ENCODE measurements at regions not wholly inside any gene's neighbourhood (a gene's known extent, or its start where the extent isn't known, plus 50 kb on each side); places are given as distances from the start of the nearest gene placed in this dataset.

GRCh38 chr14:29215853-29216252 is 449.3 kb downstream of the FOXG1 start:
- DNase-seq (ENCODE audit: low read depth in 1 of 2, low spot score in 1 of 2) = no peak
- no peak for FAIRE-seq
- ATAC-seq = no peak
- ChIA-PET POLR2A (no interaction called here), CTCF (interaction anchor here (0.5 kb wide), 1 partner anchor 149 kb away, joined by 5 read pairs; no protein-coding TSS in a partner anchor)
- Histone ChIP-seq H3K9me3 (no peaks in the 10 kb centered on the region), H3K4me1 (no peaks in the 10 kb centered on the region), H3K4me2 (no peak overlapping the region), H3K27ac (no peak overlapping the region), H3K4me3 (no peak overlapping the region)
- TF ChIP-seq CBX2 (IDR thresholded peaks at IDR 0.05; ENCODE audit: borderline replicate concordance, low read depth) = no peak
- TF ChIP-seq CTCF (IDR thresholded peaks at IDR 0.05) = no peak
- TF ChIP-seq FOSL2 (IDR thresholded peaks at IDR 0.05) = no peak
- TF ChIP-seq FOSL2 (CRISPR knock-in tag; IDR thresholded peaks at IDR 0.05) = peak; percentile 62
- WGBS (ENCODE audit: missing lambda C conversion rate) = 63% methylated on average over 3 of the region's 3 CpGs

- no peaks in the 10 kb centered on the region for H3K9me3 ChIP-seq
- ChIA-PET CTCF (interaction anchor here (0.6 kb wide), 1 partner anchor 351 kb away, joined by 3 read pairs; no protein-coding TSS in a partner anchor), POLR2A (no interaction called here)
- no peak overlapping the region for H3K4me3 ChIP-seq
- H3K27ac ChIP-seq = no peak overlapping the region
- TF ChIP-seq HDAC2 (IDR thresholded peaks at IDR 0.05) (no peak), MAFK (IDR thresholded peaks at IDR 0.05; ENCODE audit: partially characterized antibody) (no peak), EP300 (IDR thresholded peaks at IDR 0.05) (no peak)
- FAIRE-seq (no peak), ATAC-seq (no peak), DNase-seq (ENCODE audit: low read depth in 1 of 2, low spot score in 1 of 2) (no peak)
- 23% methylated on average over 9 of the region's 9 CpGs for WGBS (ENCODE audit: missing lambda C conversion rate)
- no peaks in the 10 kb centered on the region for H3K4me1 ChIP-seq
- H3K4me2 ChIP-seq = no peak overlapping the region
These were observed 450.0 kb downstream of the FOXG1 start for GRCh38 chr14:29216268-29217232.

- no peak for FAIRE-seq
- no peaks in the 10 kb centered on the region for H3K4me1 ChIP-seq
- no peak overlapping the region for H3K4me3 ChIP-seq
- ChIA-PET CTCF (interaction anchor here (0.5 kb wide), 1 partner anchor 195 kb away, joined by 5 read pairs; no protein-coding TSS in a partner anchor), POLR2A (no interaction called here)
- 13% methylated on average over 5 of the region's 5 CpGs for WGBS (ENCODE audit: missing lambda C conversion rate)
- TF ChIP-seq USF2 (IDR thresholded peaks at IDR 0.05) (no peak), RARB (CRISPR knock-in tag; IDR thresholded peaks at IDR 0.05) (no peak)
- DNase-seq (ENCODE audit: low read depth in 1 of 2, low spot score in 1 of 2) = no peak
- no peak overlapping the region for H3K4me2 ChIP-seq
- no peak overlapping the region for H3K27ac ChIP-seq
- H3K9me3 ChIP-seq = no peaks in the 10 kb centered on the region
- no peak for ATAC-seq
These were observed 451.3 kb downstream of the FOXG1 start for GRCh38 chr14:29217813-29218450.

- FAIRE-seq (no peak), DNase-seq (ENCODE audit: low read depth in 1 of 2, low spot score in 1 of 2) (no peak), ATAC-seq (no peak)
- Histone ChIP-seq H3K27ac (no peak overlapping the region), H3K4me1 (no peaks in the 10 kb centered on the region), H3K4me3 (no peak overlapping the region), H3K9me3 (no peaks in the 10 kb centered on the region), H3K4me2 (no peak overlapping the region)
- ChIA-PET CTCF (interaction anchor here (1.0 kb wide), 1 partner anchor 18 kb away, joined by 3 read pairs; no protein-coding TSS in a partner anchor), POLR2A (interaction anchor here (0.7 kb wide), 1 partner anchor 445 kb away, joined by 4 read pairs; no protein-coding TSS in a partner anchor)
- TF ChIP-seq ZSCAN20 (CRISPR knock-in tag; IDR thresholded peaks at IDR 0.05) (no peak), EP300 (IDR thresholded peaks at IDR 0.05) (no peak), MAFK (IDR thresholded peaks at IDR 0.05; ENCODE audit: partially characterized antibody) (no peak), MAX (IDR thresholded peaks at IDR 0.05) (no peak), HOXA7 (CRISPR knock-in tag; IDR thresholded peaks at IDR 0.05) (no peak), ESRRA (IDR thresholded peaks at IDR 0.05; ENCODE audit: borderline replicate concordance, low read length) (no peak), CHD2 (IDR thresholded peaks at IDR 0.05; ENCODE audit: low read length, partially characterized antibody) (no peak), TFCP2L1 (CRISPR knock-in tag; IDR thresholded peaks at IDR 0.05) (no peak), CEBPB (IDR thresholded peaks at IDR 0.05) (no peak), REST (IDR thresholded peaks at IDR 0.05) (no peak), KDM5A (IDR thresholded peaks at IDR 0.05) (no peak), POLR2A (IDR thresholded peaks at IDR 0.05; ENCODE audit: low read length) (no peak), BHLHE40 (IDR thresholded peaks at IDR 0.05; ENCODE audit: low read depth, low read length) (no peak), CHD4 (IDR thresholded peaks at IDR 0.05; ENCODE audit: borderline replicate concordance) (no peak), CBX8 (IDR thresholded peaks at IDR 0.05) (no peak)
- 0% methylated on average over 4 of the region's 4 CpGs for WGBS (ENCODE audit: missing lambda C conversion rate)
These were observed 453.5 kb downstream of the FOXG1 start for GRCh38 chr14:29220072-29220471.

Data from A549 (cell line).